LNCAP (cell line): ENCODE measurements at regions not wholly inside any gene's neighbourhood (a gene's known extent, or its start where the extent isn't known, plus 50 kb on each side); places are given as distances from the start of the nearest gene placed in this dataset.

ENCODE experiments used
- TF ChIP-seq, protein P1 (sequence below): fragments of 450-650 bp; IDR thresholded peaks from 2 replicates; pipeline ENCODE4 v1.5.1; 2017; ENCODE audit warnings: mild to moderate bottlenecking

DNA sequence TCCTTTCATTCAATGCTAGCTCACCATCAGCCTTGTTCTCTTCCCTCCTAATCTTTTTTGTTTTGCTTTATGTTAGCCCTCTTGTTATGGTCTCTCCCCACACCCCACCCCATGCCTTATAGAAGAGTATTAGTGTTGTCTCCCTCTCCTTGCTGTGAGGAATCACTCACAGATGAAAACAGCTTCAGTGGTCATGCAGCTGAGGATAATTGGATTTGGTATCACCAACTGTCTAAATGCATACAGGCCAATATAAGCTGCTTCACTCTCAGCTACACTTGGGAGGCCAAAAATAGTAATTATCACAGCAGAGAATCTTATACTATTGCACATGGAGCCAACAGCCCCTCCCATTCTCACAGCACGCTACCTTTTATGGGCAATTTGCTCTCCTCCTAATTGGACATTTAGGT, 494.6 kb upstream of the FAM241A start:
- TF ChIP-seq, protein P1, sequence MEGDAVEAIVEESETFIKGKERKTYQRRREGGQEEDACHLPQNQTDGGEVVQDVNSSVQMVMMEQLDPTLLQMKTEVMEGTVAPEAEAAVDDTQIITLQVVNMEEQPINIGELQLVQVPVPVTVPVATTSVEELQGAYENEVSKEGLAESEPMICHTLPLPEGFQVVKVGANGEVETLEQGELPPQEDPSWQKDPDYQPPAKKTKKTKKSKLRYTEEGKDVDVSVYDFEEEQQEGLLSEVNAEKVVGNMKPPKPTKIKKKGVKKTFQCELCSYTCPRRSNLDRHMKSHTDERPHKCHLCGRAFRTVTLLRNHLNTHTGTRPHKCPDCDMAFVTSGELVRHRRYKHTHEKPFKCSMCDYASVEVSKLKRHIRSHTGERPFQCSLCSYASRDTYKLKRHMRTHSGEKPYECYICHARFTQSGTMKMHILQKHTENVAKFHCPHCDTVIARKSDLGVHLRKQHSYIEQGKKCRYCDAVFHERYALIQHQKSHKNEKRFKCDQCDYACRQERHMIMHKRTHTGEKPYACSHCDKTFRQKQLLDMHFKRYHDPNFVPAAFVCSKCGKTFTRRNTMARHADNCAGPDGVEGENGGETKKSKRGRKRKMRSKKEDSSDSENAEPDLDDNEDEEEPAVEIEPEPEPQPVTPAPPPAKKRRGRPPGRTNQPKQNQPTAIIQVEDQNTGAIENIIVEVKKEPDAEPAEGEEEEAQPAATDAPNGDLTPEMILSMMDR = no peak

DNA sequence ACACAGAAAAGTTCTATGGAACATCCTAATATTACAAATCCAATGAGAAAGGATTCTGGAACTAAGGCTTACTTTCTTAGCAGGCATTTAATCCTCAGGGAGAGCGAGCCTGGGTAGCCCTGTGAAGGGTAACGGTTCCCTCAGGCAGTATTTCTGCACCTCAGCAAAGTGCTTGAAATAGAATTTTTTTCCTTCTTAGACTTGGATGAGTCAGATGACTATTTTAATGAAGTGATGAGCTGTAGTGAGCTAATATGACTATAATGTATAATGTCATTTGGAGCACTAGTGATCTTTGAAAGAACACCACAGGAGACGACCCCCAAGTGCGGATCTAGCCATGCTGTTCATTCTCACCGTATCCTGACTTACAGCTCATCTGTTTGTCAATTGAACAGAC, 493.0 kb upstream of the FAM241A start:
- TF ChIP-seq, protein P1 = no peak

DNA sequence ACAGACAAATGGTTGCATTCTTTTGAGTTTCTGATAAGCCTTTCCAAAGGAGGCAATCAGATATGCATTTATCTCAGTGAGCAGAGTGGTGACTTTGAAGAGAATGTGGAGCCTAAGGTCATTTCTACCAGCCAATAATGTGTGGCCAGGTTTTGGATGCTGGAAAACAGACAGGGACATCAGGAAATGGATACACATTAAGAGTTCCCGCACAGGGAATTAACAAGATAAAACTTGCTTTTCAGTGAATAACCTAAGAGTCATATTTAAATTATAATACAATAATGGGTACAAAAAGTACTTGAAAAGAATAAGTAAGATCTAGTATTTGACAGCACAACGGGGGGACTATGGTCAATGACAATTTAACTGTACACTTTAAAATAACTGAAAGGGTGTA, 492.3 kb upstream of the FAM241A start:
- TF ChIP-seq, protein P1 = no peak

DNA sequence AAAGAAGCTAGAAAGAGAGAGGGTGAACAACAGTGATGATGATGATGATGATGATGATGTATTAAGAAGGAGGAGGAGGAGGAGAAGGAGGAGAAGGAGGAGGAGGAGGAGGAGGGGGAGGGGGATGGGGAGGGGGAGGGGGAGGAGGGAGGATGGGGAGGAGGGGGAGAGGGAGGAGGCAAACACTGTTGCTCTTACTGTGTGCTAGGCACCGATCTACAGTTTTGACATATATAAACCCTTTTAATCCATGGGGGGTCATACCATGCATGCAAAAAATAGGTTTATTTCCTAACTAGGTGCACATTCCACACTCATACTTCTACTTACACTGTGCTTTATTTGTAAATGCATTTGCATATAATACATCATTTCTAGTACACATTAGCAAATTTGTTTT, 482.8 kb upstream of the FAM241A start:
- TF ChIP-seq, protein P1 = no peak

DNA sequence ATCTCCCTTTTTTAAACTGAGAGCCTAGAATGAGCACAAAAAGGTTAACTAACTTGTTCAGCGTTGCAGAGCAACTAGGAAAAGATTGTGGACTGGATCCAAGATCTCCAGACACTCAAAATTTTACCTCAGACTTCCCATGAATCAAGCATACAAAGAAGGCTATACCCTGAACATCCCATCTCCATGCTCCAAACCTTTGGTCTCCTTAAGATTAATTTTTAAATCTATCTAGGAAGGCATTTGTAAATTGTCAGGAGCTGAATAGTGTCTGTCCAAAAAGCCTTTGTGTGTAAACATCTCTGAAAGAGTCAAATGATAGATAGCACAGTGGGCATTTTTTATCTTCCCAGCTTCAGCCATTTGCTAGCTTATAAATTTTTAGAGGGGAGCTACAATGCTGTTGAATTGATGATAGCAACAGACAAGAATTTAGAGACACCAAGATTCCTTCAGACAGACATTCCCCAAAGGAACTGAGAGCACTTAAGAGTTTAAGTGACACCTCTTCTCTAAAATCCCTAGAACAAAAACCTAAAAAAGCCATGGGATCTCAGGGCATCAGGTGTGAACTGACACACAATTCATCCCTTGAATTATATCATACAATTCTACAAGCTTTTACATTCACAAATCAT, 480.8 kb upstream of the FAM241A start:
- TF ChIP-seq, protein P1 = no peak

DNA sequence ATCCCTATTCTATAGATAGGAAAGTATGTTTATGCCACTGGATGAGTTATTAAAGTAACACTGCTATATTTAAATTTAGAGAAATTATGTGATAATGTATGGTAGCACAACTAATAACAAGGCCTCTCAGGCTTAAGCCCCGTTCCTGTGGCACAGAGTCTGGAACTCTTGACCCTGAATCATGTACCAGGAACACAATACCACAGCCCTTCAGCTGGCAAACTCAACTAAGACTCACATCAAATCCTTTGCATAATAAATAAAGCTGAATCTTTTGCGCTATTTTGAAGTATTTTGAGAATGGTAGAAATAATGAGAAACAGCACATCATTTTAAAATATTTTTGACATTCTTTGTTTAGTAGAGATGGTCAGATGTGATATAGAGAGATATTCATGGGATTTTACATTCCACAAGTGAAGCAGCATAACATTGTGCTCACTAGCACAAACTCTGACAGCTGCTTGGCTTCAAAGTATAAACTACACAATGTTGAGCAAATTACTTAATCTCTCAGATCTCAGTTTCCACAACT, 478.4 kb upstream of the FAM241A start:
- TF ChIP-seq, protein P1 = no peak

DNA sequence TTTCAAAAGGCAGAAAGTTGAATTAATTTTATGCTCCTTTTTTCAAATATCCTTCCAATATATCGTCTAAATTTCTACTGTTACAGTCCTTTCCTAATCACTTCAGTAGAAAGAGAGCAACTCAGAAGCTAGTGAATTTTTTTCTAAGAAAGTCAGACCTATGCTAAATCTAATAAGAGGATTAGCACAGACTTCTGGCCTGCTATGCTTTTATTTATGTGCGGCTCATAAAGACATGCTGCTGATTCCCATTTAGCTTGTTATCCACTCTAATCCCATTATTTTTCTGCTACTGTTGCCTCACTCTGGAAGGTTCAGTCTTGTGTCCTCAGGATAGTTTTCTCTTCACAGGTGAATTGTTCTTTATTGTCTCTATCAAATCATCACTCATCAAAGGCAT, 473.5 kb upstream of the FAM241A start:
- TF ChIP-seq, protein P1 = no peak

DNA sequence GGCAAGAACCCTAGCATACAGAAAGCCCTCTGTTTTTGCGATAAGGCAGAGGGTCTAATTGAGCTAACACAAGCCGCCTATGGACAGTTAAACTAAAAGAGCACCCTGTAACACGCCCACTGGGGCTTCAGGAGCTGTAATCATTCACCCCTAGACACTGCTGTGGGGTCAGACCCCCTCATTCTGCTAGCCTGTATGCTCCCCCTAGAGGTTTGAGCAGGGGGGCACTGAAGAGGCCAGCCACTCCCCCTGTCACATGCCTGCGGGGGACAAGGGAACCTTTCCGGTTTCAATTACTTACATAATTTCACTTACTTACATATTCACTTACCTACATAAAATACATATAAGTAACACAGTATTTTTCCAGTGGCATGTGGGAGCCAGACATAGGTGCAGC, 469.5 kb upstream of the FAM241A start:
- TF ChIP-seq, protein P1 = no peak
